8988T (cell line): ENCODE measurements at regions not wholly inside any gene's neighbourhood (a gene's known extent, or its start where the extent isn't known, plus 50 kb on each side); places are given as distances from the start of the nearest gene placed in this dataset.

Source experiments
- DNase-seq: peaks from one replicate; pipeline ENCODE4 v3.0.0; 2011

DNA sequence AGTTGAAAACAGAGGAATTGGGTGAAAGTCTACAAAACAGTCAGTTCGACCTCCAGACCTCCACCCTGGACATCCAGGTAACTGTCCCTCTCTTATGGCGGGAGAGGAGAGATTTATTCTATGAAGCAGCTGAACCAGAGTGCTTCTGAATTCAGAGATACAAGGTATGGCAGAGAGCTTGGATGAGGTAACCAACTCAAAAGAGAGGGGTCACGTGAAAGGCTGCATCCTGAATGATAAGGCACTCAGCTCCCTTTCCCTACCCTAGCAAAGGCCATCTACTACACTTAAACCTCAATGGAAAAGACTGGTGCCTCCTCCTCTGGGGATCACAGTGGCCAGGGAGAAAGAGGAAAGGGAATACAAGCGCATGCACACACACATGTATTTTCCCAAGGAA, 88.4 kb upstream of the KCNA3 start:
- DNase-seq: no peak

DNA sequence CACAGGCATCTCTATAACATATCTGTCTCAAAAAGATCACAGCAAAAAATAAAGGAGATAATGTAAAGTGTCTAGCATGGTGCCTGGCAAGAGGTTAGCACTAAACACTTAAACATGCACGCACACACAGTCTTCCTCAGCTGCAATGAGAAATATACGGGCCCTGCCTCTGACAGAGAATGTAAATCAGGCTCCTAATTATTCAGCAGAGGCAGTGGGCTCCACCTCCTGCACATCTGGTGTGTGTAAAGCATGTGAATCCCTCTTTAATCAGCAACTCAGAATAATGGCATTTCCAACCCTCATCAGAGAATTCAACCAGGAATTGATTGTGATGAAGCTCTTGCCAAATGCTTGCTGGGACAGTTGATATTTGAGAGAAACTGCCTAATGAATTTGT, 85.6 kb upstream of the KCNA3 start:
- no peak for DNase-seq

DNA sequence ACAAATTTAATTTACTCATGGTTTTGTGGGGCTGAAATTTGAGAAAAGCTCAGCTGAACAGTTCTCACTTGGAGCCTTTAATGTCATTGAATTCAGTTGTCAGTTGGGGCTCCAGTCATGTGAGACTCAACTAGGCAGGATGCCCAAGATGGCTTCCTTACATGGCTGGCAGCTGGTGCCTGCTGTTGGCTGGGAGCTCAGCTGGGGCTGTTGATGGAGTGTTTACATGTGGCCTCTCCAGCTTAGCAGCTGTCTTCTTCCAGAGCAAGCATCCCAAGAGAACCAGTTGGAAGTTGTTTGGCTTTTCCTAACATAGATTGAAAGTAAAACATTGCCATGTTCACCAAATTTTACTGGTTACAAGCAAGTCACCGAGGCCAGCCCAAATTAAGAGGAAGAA, 81.8 kb upstream of the KCNA3 start:
- no peak for DNase-seq

DNA sequence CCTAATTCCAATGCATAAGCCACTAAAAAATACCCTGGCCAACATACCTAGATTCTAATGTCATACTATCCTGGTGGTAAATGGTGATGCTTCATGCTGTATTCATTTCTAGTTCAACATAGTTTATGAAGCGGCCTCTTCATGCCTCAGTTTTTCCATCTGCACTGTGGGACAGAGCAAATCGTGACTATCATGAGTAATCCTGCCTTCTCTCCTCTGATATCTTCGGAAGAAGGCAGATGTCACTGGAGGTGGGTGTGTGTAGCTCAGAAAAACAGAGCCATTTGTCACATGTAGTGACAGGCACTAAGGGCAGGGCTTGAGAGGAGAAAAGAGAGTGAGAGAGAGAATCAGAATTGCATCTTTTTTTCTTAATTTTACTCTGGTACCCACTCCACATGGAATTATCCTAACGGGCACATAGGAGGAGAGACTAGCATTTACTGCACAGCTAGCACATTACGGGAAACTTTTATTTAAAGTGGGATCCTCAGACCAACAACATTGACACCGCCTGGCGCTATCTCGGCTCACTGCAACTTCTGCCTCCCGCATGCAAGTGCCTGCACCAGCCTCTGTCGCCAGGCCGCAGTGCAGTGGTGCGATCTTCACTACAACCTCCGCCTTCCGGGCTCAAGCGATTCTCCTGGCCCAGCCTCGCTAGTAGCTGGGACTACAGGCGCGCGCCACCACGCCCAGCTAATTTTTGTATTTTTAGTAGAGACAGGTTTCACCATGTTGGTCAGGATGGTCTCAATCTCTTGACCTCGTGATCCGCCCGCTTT, 78.4 kb upstream of the KCNA3 start:
- DNase-seq: no peak

DNA sequence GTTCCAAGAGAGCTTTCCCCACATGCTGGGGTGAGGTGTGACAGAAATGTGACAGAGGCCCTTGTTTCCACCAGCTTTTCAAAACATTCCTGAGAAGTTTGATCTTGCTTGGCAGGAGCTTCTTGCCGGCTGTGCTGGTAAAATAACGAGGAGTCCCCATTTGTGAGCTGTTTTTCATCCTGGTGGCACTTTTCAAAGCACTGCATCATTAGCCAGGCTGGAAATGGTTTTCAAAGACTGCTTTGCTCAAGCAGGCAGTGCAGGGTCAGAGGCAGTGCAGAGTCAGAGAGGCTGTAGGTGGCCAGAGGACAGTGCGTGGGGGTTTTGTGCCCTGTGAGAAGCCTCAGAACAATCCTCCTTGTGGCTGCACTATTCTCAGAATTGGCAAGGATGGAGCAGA, 75.8 kb upstream of the KCNA3 start:
- no peak for DNase-seq

DNA sequence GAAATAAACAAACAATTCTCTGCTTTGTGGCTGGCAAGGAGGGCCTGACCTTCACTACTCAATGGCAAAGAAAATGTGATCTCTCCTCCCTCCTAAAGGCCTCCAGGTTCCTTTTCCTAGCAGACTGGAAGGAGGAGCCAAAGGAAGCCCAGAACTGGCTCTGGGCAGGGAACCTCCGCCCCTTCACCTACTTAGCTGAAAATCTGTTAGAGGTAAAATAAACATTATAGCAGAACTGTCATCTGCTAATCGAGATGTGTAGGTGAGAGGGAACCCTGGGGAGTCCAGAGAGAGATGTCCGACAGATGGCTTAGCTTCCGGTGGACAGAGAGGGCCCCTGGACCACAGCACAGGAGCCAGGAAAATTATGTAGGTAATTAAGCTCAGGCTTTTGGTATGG, 75.2 kb upstream of the KCNA3 start:
- no peak for DNase-seq

DNA sequence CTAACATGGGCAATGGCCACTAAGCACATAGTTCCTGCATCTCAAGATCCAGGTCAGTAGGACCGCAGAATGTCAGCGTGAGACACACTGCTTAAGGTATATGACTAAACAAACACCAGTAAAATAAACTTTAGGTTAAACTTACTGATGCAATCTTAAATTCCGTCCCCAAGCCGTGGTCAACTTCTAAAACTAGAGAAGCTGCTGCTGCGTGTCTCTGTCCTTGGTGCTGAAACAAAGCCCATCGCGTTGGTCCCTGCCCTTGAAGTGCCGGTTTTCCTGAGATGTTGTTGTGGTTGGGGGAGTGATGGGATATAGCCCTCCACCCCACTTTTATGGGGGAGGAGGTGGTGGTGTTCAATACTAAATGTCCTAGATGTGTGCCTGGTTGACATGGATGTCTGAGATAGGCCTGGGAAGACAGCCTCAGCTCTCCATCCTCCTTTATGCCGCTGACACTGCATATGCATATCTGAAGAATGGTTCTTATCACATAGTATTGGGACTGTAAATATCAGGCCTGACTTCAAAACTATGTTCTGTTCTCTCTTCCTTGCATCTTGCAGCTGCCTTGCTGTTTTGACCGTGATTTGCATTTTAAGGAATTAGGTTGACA, 72.0 kb upstream of the KCNA3 start:
- DNase-seq: no peak

DNA sequence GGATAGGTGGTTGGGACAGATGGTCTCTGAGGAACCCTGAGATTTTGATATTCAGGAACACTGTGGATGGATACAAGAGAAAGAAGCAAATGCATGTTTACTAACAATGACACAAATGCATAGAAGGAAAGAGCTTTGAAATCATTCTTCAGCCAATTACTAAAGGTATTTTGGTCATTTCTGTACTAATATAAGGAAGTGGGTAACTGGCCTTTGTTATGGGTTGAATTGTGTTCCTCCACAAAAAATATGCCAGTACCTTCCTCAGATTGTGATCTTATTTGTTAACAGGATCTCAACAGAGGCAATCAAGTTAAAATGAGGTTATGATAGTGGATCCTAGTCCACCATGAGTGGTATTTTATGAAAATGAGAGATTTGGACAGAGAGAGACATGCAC, 68.7 kb upstream of the KCNA3 start:
- no peak for DNase-seq

DNA sequence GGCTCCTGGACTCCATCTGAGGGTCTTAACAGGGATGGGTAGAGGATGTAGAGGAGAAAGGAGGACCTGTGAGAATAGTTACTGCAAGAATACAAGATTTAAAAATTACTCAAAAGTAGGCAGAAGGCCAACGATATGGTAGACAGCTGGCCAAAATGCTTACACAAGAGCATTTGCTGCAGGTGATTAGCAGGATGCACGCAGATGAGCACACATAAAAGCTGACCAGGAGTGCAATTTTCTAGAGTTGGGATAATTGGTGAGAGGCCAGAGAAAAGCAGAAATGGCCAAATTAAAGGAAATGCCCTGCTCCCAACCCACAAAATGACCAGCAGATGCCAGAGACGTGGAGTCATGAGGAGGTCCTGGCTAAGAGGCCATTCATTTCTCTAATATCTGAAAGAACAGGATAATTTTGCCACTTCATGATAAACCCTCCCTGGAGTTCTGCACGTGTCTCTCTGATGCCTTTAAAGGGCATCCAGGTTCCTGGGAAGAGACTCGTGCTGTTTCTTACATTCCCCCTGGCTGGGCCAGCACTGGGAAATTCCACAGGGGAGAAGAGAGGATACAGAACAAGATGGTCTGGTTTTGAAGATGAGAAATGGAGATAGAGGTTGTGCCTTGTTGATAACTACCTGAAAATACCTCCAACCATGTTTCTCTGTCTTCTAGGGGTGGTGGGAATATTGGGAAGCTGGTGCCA, 62.3 kb upstream of the KCNA3 start:
- no peak for DNase-seq

DNA sequence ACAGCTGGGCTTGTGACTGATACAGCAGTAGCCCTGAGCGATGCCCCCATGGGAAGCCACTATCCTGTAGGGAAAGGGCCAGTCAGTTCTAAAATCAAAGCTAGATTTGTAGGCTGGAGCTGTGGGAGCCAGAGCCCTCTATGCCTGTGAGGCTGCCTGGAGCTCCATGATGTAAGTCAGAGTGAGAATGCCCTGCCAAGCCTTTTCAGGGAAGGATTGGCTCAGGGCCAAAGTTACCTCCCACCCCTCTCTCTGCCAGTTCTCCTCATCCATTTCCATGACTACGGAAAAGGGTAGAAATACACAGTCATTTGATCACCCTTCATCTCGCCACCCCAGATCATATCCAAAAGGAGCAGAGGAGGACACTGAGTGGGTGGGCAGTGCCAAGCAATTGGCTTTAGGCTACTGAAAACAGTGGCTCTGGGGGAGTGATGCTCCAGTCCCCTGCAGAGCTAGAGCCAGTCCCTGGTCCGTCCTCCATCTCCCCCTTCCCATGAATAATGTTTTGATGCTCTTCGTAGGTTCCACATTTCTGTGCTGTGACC, 59.5 kb upstream of the KCNA3 start:
- no peak for DNase-seq

DNA sequence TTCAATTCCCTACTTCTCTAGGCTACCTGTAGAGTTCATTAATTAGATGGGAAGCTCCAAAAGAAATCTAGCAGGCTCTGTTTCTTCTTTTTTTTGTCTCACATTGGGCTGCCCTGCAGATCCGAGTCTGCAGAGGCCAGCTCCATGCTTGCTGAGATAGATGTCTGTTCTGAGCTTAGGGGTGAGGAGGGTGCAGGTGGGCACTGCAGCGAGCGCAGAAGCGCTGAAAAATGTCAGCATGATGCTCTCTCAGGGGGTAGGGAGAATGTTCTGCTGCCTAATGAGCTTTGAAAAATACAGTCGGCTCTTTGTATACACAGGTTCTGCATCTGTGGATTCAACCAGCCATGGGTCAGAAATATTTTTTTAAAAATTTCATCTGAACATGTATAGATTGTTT, 56.8 kb upstream of the KCNA3 start:
- DNase-seq: no peak

DNA sequence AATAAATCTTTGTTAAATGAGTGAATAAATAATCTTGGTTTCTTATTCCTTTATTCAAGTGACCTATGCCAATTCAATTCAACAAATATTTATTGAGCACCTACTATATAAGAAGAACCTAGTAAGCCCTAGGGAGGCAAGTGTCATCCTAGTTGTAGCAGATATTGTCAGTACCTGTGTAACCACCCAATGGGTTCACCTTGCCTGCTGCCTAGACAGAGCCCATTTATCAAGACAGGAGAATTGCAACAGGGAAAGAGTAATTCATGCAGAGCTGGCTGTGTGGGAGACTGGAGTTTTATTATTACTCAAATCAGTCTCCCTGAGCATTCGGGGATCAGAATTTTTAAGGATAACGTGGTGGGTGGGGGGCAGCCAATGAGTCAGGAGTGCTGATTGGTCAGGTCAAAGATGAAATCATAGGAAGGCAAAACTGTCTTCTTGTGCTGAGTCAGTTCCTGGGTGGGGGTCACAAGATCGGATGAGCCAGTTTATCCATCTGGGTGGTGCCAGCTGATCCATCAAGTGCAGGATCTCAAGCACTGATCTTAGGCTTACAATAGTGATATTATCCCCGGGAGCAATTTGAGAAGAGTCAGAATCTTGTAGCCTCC, 53.8 kb upstream of the KCNA3 start:
- DNase-seq: no peak

DNA sequence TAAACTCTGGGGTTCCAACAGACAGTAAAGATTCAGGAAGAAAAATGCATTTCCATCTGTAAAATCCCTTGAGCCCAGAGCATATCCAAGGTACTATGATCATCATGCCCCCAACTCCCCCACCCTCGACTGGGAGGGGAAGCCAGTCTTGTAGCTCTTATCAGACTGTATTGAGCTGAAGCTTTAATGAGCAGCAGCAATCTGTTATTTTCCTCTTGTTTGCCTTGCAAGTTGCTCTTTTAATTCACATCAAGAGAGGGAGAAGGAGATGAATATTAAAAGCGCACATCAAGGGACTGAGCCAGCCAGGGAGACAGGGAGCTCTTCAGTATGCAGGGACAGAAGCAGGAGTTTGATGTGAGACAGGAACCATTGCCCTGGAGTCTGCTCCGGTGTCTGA, 52.5 kb upstream of the KCNA3 start:
- no peak for DNase-seq

DNA sequence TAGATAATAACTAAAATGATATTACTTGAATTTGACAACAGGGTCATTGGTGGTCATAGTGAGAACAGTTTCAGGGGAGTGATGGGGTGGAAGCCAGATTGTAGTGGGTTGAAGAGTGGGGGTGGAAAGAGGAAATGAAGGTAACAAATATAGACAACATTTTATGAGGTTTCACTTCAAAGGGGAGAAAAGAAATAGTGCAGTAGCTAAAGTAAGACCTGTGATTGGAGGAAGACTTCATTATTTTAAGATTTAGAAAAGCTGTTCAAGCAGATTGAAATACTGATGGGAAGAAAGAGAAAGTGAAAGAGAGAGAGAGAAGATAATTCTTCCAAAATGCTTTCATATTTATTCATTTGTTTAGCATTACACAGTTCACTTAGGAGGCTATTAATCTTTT, 52.0 kb upstream of the KCNA3 start:
- DNase-seq: no peak
